ENCODE measurements at regions not wholly inside any gene's neighbourhood (a gene's known extent, or its start where the extent isn't known, plus 50 kb on each side); places are given as distances from the start of the nearest gene placed in this dataset.
A peak's percentile ranks its signal among the peaks of the same experiment; 100 is the strongest.

GRCh38 chr10:61323726-61324125 lies 129.5 kb downstream of the TMEM26 start:
- Histone ChIP-seq H3K27ac (ENCODE audit: low read depth, low read length) (no peak overlapping the region), H2BK5ac (ENCODE audit: low read depth, low read length, poor library complexity) (no peak overlapping the region)

GRCh38 chr10:61321041-61321857 lies 131.9 kb downstream of the TMEM26 start:
- no peak overlapping the region for H3K4me3 ChIP-seq (ENCODE audit: low read depth, low read length)
- H3K79me2 ChIP-seq (ENCODE audit: control insufficient read depth, insufficient read depth, low read length, poor library complexity), result no peaks in the 10 kb centered on the region
- H2AFZ ChIP-seq (ENCODE audit: insufficient read depth, low read length, poor library complexity), result no peak overlapping the region
- no peak overlapping the region for H3K27ac ChIP-seq (ENCODE audit: low read depth, low read length)
- no peaks in the 10 kb centered on the region for H3K4me1 ChIP-seq (ENCODE audit: control insufficient read depth in 1 of 2, insufficient read depth in 2 of 2, low read length in 2 of 2)
- H3K4ac ChIP-seq (ENCODE audit: low read depth, low read length), result no peak overlapping the region
- no peaks in the 10 kb centered on the region for H3K79me1 ChIP-seq (ENCODE audit: low read length)
- no peak overlapping the region for H2BK12ac ChIP-seq (ENCODE audit: low read length)
- H4K91ac ChIP-seq (ENCODE audit: low read depth, low read length), result no peak overlapping the region
- H2AK5ac ChIP-seq (ENCODE audit: low read length), result no peak overlapping the region
- no peak overlapping the region for H3K18ac ChIP-seq (ENCODE audit: low read length)
- no peaks in the 10 kb centered on the region for H3K36me3 ChIP-seq (ENCODE audit: control insufficient read depth in 1 of 2, insufficient read depth in 2 of 2, low read length in 2 of 2)
- DNase-seq, result no peak
- H3K4me2 ChIP-seq (ENCODE audit: low read length), result no peak overlapping the region
- H3K14ac ChIP-seq (ENCODE audit: low read length), result no peak overlapping the region
- H4K8ac ChIP-seq (ENCODE audit: low read depth, low read length), result no peak overlapping the region
- H4K12ac ChIP-seq (ENCODE audit: low read depth, low read length), result no peak overlapping the region
- no CpG with 5 or more reads among the region's 3 CpGs for WGBS (ENCODE audit: extremely low coverage, insufficient coverage, insufficient read length)
- H2BK120ac ChIP-seq (ENCODE audit: insufficient read depth, low read length, poor library complexity), result no peak overlapping the region
- H2BK5ac ChIP-seq (ENCODE audit: low read depth, low read length, poor library complexity), result no peak overlapping the region
- H3K23ac ChIP-seq (ENCODE audit: low read length), result no peak overlapping the region
- no peaks in the 10 kb centered on the region for H3K27me3 ChIP-seq (ENCODE audit: insufficient read depth, low read length)
- no peak overlapping the region for H3K9ac ChIP-seq (ENCODE audit: low read length)
- H3K9me3 ChIP-seq (ENCODE audit: insufficient read depth, low read depth, low read length), result no peaks in the 10 kb centered on the region

More at GRCh38 chr10:61323726-61324125, 129.5 kb downstream of the TMEM26 start:
- H4K12ac ChIP-seq (ENCODE audit: low read depth, low read length), result no peak overlapping the region
- H3K4me2 ChIP-seq (ENCODE audit: low read length), result no peak overlapping the region
- H3K79me2 ChIP-seq (ENCODE audit: control insufficient read depth, insufficient read depth, low read length, poor library complexity), result no peaks in the 10 kb centered on the region
- H3K9ac ChIP-seq (ENCODE audit: low read length), result no peak overlapping the region
- no peak overlapping the region for H3K18ac ChIP-seq (ENCODE audit: low read length)
- H3K36me3 ChIP-seq (ENCODE audit: control insufficient read depth in 1 of 2, insufficient read depth in 2 of 2, low read length in 2 of 2), result no peaks in the 10 kb centered on the region
- no peak overlapping the region for H2AFZ ChIP-seq (ENCODE audit: insufficient read depth, low read length, poor library complexity)
- DNase-seq, result no peak
- no peak overlapping the region for H2BK120ac ChIP-seq (ENCODE audit: insufficient read depth, low read length, poor library complexity)
- no peak overlapping the region for H4K8ac ChIP-seq (ENCODE audit: low read depth, low read length)
- H3K4me1 ChIP-seq (ENCODE audit: control insufficient read depth in 1 of 2, insufficient read depth in 2 of 2, low read length in 2 of 2), result no peaks in the 10 kb centered on the region
- no peak overlapping the region for H3K23ac ChIP-seq (ENCODE audit: low read length)
- H2AK5ac ChIP-seq (ENCODE audit: low read length), result no peak overlapping the region
- H4K91ac ChIP-seq (ENCODE audit: low read depth, low read length), result no peak overlapping the region
- no peaks in the 10 kb centered on the region for H3K27me3 ChIP-seq (ENCODE audit: insufficient read depth, low read length)
- no peak overlapping the region for H3K4ac ChIP-seq (ENCODE audit: low read depth, low read length)
- H3K14ac ChIP-seq (ENCODE audit: low read length), result no peak overlapping the region
- no peaks in the 10 kb centered on the region for H3K79me1 ChIP-seq (ENCODE audit: low read length)
- H3K4me3 ChIP-seq (ENCODE audit: low read depth, low read length), result no peak overlapping the region
- no peak overlapping the region for H2BK12ac ChIP-seq (ENCODE audit: low read length)
- no peaks in the 10 kb centered on the region for H3K9me3 ChIP-seq (ENCODE audit: insufficient read depth, low read depth, low read length)

GRCh38 chr10:61320257-61320587 lies 133.0 kb downstream of the TMEM26 start:
- Histone ChIP-seq H3K36me3 (ENCODE audit: control insufficient read depth in 1 of 2, insufficient read depth in 2 of 2, low read length in 2 of 2) (no peaks in the 10 kb centered on the region), H2BK120ac (ENCODE audit: insufficient read depth, low read length, poor library complexity) (no peak overlapping the region), H3K4me1 (ENCODE audit: control insufficient read depth in 1 of 2, insufficient read depth in 2 of 2, low read length in 2 of 2) (no peaks in the 10 kb centered on the region), H3K27ac (ENCODE audit: low read depth, low read length) (no peak overlapping the region), H4K12ac (ENCODE audit: low read depth, low read length) (no peak overlapping the region), H3K4me3 (ENCODE audit: low read depth, low read length) (no peak overlapping the region), H2BK5ac (ENCODE audit: low read depth, low read length, poor library complexity) (no peak overlapping the region), H3K9ac (ENCODE audit: low read length) (no peak overlapping the region), H3K27me3 (ENCODE audit: insufficient read depth, low read length) (no peaks in the 10 kb centered on the region), H3K9me3 (ENCODE audit: insufficient read depth, low read depth, low read length) (no peaks in the 10 kb centered on the region), H3K23ac (ENCODE audit: low read length) (no peak overlapping the region), H3K79me2 (ENCODE audit: control insufficient read depth, insufficient read depth, low read length, poor library complexity) (no peaks in the 10 kb centered on the region), H4K8ac (ENCODE audit: low read depth, low read length) (no peak overlapping the region), H3K4me2 (ENCODE audit: low read length) (no peak overlapping the region), H2AK5ac (ENCODE audit: low read length) (no peak overlapping the region), H4K91ac (ENCODE audit: low read depth, low read length) (no peak overlapping the region), H3K14ac (ENCODE audit: low read length) (no peak overlapping the region), H2BK12ac (ENCODE audit: low read length) (no peak overlapping the region), H3K18ac (ENCODE audit: low read length) (no peak overlapping the region), H3K4ac (ENCODE audit: low read depth, low read length) (no peak overlapping the region), H2AFZ (ENCODE audit: insufficient read depth, low read length, poor library complexity) (no peak overlapping the region), H3K79me1 (ENCODE audit: low read length) (no peaks in the 10 kb centered on the region)
- DNase-seq, result no peak
- no CpG with 5 or more reads among the region's 5 CpGs for whole genome bisulfite sequencing (ENCODE audit: extremely low coverage, insufficient coverage, insufficient read length)

- Histone ChIP-seq H2AFZ (ENCODE audit: insufficient read depth, low read length, poor library complexity) (no peak overlapping the region), H3K27me3 (ENCODE audit: insufficient read depth, low read length) (no peaks in the 10 kb centered on the region), H3K18ac (ENCODE audit: low read length) (no peak overlapping the region), H3K79me2 (ENCODE audit: control insufficient read depth, insufficient read depth, low read length, poor library complexity) (no peaks in the 10 kb centered on the region), H2BK12ac (ENCODE audit: low read length) (no peak overlapping the region), H3K27ac (ENCODE audit: low read depth, low read length) (no peak overlapping the region), H4K91ac (ENCODE audit: low read depth, low read length) (no peak overlapping the region), H2BK120ac (ENCODE audit: insufficient read depth, low read length, poor library complexity) (no peak overlapping the region), H2AK5ac (ENCODE audit: low read length) (no peak overlapping the region), H3K4me2 (ENCODE audit: low read length) (no peak overlapping the region), H3K9me3 (ENCODE audit: insufficient read depth, low read depth, low read length) (no peaks in the 10 kb centered on the region), H3K36me3 (ENCODE audit: control insufficient read depth in 1 of 2, insufficient read depth in 2 of 2, low read length in 2 of 2) (no peaks in the 10 kb centered on the region), H3K4me1 (ENCODE audit: control insufficient read depth in 1 of 2, insufficient read depth in 2 of 2, low read length in 2 of 2) (no peaks in the 10 kb centered on the region), H3K23ac (ENCODE audit: low read length) (no peak overlapping the region), H4K12ac (ENCODE audit: low read depth, low read length) (no peak overlapping the region), H4K8ac (ENCODE audit: low read depth, low read length) (no peak overlapping the region), H3K14ac (ENCODE audit: low read length) (no peak overlapping the region), H3K4ac (ENCODE audit: low read depth, low read length) (no peak overlapping the region), H3K9ac (ENCODE audit: low read length) (no peak overlapping the region), H3K4me3 (ENCODE audit: low read depth, low read length) (no peak overlapping the region), H3K79me1 (ENCODE audit: low read length) (no peaks in the 10 kb centered on the region), H2BK5ac (ENCODE audit: low read depth, low read length, poor library complexity) (no peak overlapping the region)
- DNase-seq, result peak; percentile 26 to 72
- WGBS (ENCODE audit: extremely low coverage, insufficient coverage, insufficient read length), result no CpG with 5 or more reads among the region's 5 CpGs
Measured at GRCh38 chr10:61319386-61320256, 133.6 kb downstream of the TMEM26 start.

Data from trophoblast cell (in vitro differentiated cells and primary cell).